ENCODE measurements at regions not wholly inside any gene's neighbourhood (a gene's known extent, or its start where the extent isn't known, plus 50 kb on each side); places are given as distances from the start of the nearest gene placed in this dataset.

DNA sequence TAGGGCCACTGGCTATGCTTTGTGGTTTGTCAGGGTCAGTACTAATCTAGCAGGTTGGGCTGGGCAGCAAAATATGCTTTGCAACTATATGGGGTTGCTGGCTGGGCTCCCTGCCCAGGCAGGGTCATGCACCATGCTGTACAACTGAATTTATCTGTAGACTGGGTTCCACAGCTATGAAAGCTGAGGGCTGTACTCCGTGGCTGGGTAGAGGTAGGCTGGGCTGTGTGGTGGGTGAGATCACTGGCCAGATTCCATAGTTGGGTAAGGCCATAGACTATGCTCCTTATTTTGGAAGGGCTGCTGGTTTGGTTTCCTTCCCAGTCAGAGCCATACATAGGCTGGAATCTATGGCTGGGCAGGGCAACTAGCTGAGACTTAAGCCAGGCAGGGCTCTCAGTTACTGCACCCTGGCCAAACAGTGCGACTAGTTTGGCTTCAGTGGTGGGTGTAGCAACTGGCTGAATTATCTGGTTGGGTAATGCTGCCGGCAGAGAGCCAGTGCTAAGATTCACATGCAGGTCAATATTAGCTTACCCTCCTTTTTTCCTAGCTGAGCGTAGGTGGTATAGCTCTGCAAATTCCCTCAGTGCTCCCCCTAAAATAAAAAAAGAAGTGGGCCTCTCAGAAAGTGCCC is 769.1 kb upstream of the CDH8 start:
- TF ChIP-seq, protein P1, sequence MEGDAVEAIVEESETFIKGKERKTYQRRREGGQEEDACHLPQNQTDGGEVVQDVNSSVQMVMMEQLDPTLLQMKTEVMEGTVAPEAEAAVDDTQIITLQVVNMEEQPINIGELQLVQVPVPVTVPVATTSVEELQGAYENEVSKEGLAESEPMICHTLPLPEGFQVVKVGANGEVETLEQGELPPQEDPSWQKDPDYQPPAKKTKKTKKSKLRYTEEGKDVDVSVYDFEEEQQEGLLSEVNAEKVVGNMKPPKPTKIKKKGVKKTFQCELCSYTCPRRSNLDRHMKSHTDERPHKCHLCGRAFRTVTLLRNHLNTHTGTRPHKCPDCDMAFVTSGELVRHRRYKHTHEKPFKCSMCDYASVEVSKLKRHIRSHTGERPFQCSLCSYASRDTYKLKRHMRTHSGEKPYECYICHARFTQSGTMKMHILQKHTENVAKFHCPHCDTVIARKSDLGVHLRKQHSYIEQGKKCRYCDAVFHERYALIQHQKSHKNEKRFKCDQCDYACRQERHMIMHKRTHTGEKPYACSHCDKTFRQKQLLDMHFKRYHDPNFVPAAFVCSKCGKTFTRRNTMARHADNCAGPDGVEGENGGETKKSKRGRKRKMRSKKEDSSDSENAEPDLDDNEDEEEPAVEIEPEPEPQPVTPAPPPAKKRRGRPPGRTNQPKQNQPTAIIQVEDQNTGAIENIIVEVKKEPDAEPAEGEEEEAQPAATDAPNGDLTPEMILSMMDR (IDR thresholded peaks at IDR 0.05) = no peak
- TF ChIP-seq POLR2A (IDR thresholded peaks at IDR 0.05) (no peak), POLR2AphosphoS5 (IDR thresholded peaks at IDR 0.05; ENCODE audit: insufficient read depth in 1 of 2, low read depth in 1 of 2) (no peak)

Data from vagina (tissue), 2 donors.